ENCODE measurements at regions not wholly inside any gene's neighbourhood (a gene's known extent, or its start where the extent isn't known, plus 50 kb on each side); places are given as distances from the start of the nearest gene placed in this dataset.

DNA sequence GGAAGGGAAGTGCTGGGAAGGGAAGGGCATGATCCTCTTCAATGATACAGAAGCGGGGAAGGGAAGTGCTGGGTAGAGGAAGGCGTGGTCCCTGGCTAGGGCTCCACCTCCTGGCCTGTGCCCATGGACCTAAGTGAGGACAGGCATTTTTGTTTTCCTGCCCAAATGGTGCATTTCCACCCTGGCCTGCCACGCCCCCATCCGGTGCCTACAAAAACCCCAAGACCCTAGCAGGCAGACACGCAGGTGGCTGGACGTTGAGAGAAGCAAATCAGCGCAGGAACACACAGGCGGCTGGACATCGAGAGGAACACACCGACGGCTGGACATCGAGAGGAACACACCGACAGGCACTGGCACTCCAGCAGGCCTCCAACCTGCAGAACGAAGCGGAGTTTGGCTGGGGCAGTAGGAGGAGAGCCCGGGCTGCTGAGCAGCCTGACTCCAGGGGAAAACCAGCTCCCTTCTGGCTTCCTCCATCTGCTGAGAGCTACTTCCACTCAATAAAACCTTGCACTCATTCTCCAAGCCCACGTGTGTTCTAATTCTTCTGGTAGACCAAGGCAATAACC, 628.3 kb downstream of the BUD13 start:
- Mint-ChIP-seq H3K27ac (no peak overlapping the region), H3K9me3 (peaks cover 2% of the 10 kb centered on the region; the same call in 1 of the 3 replicates), H3K4me3 (no peak overlapping the region), H3K27me3 (ENCODE audit: insufficient read depth, low read depth, poor library complexity) (peaks cover 2% of the 10 kb centered on the region), H3K36me3 (ENCODE audit: low read depth) (no peaks in the 10 kb centered on the region), H3K4me1 (peaks cover 20% of the 10 kb centered on the region)
- Histone ChIP-seq H3K79me2 (replicated peaks; ENCODE audit: insufficient read depth) (no peaks in the 10 kb centered on the region), H2AFZ (no peak overlapping the region), H3K9me2 (ENCODE audit: insufficient read depth) (no peaks in the 10 kb centered on the region), H3K27me3 (ENCODE audit: insufficient read depth) (no peaks in the 10 kb centered on the region), H4K20me1 (replicated peaks; ENCODE audit: insufficient read depth) (no peaks in the 10 kb centered on the region), H3K36me3 (ENCODE audit: insufficient read depth) (no peaks in the 10 kb centered on the region), H3K4me3 (no peak overlapping the region), H3K27ac (ENCODE audit: low read depth) (no peak overlapping the region), H3K4me1 (ENCODE audit: insufficient read depth) (peaks cover 12% of the 10 kb centered on the region; the same call in 1 of the 2 replicates), H3F3A (replicated peaks; ENCODE audit: low read depth) (no peaks in the 10 kb centered on the region), H3K4me2 (no peak overlapping the region)
- ATAC-seq (peak; percentile 48), DNase-seq (ENCODE audit: low spot score) (peak; percentile 53)
- TF ChIP-seq STAT1 (IDR thresholded peaks at IDR 0.05; ENCODE audit: unreplicated experiment): no peak
- TF ChIP-seq, protein P1, sequence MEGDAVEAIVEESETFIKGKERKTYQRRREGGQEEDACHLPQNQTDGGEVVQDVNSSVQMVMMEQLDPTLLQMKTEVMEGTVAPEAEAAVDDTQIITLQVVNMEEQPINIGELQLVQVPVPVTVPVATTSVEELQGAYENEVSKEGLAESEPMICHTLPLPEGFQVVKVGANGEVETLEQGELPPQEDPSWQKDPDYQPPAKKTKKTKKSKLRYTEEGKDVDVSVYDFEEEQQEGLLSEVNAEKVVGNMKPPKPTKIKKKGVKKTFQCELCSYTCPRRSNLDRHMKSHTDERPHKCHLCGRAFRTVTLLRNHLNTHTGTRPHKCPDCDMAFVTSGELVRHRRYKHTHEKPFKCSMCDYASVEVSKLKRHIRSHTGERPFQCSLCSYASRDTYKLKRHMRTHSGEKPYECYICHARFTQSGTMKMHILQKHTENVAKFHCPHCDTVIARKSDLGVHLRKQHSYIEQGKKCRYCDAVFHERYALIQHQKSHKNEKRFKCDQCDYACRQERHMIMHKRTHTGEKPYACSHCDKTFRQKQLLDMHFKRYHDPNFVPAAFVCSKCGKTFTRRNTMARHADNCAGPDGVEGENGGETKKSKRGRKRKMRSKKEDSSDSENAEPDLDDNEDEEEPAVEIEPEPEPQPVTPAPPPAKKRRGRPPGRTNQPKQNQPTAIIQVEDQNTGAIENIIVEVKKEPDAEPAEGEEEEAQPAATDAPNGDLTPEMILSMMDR (conservative IDR thresholded peaks at IDR 0.05; ENCODE audit: low read depth in 2 of 2): peak in 1 of 2 experiments; percentile 61; a peak in 2 of 4 replicates

DNA sequence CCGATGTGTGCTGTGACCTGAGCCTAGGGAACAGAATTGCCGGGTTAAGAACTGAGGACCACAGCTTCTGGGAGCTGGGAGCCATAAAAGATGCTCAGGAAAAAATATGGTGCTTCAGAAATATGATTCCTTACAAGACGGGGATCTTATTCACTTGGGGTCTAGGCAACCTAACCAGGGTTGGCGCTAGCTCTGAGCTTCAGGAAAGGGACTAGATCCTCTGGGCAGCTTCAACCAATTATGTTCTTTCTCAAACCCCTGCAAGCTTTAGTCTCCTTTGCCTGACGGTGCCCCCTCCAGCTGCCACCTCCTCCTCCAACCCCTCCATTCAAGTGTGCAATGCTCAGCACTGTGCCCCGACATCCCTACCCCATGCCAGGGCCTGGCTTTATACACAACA, 634.1 kb upstream of the CADM1 start:
- peaks cover 18% of the 10 kb centered on the region for H3K4me1 ChIP-seq (ENCODE audit: insufficient read depth)
- Mint-ChIP-seq H3K36me3 (ENCODE audit: low read depth) (no peaks in the 10 kb centered on the region), H3K9me3 (no peaks in the 10 kb centered on the region), H3K4me3 (no peak overlapping the region), H3K27ac (no peak overlapping the region), H3K27me3 (ENCODE audit: insufficient read depth, low read depth, poor library complexity) (no peaks in the 10 kb centered on the region), H3K4me1 (peaks cover 9% of the 10 kb centered on the region)
- H2AFZ ChIP-seq: no peak overlapping the region
- H3F3A ChIP-seq (replicated peaks; ENCODE audit: low read depth): no peaks in the 10 kb centered on the region
- ATAC-seq (no peak), DNase-seq (ENCODE audit: low spot score) (no peak)
- H3K9me2 ChIP-seq (ENCODE audit: insufficient read depth): no peaks in the 10 kb centered on the region
- no peak overlapping the region for H3K27ac ChIP-seq (ENCODE audit: low read depth)
- no peaks in the 10 kb centered on the region for H3K27me3 ChIP-seq (ENCODE audit: insufficient read depth)
- H4K20me1 ChIP-seq (replicated peaks; ENCODE audit: insufficient read depth): no peaks in the 10 kb centered on the region
- no peaks in the 10 kb centered on the region for H3K79me2 ChIP-seq (replicated peaks; ENCODE audit: insufficient read depth)
- no peak overlapping the region for H3K4me2 ChIP-seq
- no peaks in the 10 kb centered on the region for H3K36me3 ChIP-seq (ENCODE audit: insufficient read depth)
- no peak overlapping the region for H3K4me3 ChIP-seq
- TF ChIP-seq, protein P2, sequence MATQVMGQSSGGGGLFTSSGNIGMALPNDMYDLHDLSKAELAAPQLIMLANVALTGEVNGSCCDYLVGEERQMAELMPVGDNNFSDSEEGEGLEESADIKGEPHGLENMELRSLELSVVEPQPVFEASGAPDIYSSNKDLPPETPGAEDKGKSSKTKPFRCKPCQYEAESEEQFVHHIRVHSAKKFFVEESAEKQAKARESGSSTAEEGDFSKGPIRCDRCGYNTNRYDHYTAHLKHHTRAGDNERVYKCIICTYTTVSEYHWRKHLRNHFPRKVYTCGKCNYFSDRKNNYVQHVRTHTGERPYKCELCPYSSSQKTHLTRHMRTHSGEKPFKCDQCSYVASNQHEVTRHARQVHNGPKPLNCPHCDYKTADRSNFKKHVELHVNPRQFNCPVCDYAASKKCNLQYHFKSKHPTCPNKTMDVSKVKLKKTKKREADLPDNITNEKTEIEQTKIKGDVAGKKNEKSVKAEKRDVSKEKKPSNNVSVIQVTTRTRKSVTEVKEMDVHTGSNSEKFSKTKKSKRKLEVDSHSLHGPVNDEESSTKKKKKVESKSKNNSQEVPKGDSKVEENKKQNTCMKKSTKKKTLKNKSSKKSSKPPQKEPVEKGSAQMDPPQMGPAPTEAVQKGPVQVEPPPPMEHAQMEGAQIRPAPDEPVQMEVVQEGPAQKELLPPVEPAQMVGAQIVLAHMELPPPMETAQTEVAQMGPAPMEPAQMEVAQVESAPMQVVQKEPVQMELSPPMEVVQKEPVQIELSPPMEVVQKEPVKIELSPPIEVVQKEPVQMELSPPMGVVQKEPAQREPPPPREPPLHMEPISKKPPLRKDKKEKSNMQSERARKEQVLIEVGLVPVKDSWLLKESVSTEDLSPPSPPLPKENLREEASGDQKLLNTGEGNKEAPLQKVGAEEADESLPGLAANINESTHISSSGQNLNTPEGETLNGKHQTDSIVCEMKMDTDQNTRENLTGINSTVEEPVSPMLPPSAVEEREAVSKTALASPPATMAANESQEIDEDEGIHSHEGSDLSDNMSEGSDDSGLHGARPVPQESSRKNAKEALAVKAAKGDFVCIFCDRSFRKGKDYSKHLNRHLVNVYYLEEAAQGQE (IDR thresholded peaks at IDR 0.05; ENCODE audit: unreplicated experiment): no peak
- TF ChIP-seq POLR2AphosphoS5 (IDR thresholded peaks at IDR 0.05; ENCODE audit: low read depth) (no peak), STAT1 (IDR thresholded peaks at IDR 0.05; ENCODE audit: unreplicated experiment) (no peak), ZNF114 (CRISPR knock-in tag; IDR thresholded peaks at IDR 0.05) (no peak), EZH2 (IDR thresholded peaks at IDR 0.05; ENCODE audit: low read depth, unreplicated experiment) (no peak), NANOG (IDR thresholded peaks at IDR 0.05; ENCODE audit: borderline replicate concordance) (no peak), JUNB (IDR thresholded peaks at IDR 0.05; ENCODE audit: unreplicated experiment) (no peak), EZH2phosphoT487 (IDR thresholded peaks at IDR 0.05; ENCODE audit: unreplicated experiment) (no peak), CREB1 (CRISPR knock-in tag; IDR thresholded peaks at IDR 0.05; ENCODE audit: low read depth) (no peak)
- TF ChIP-seq, protein P3, sequence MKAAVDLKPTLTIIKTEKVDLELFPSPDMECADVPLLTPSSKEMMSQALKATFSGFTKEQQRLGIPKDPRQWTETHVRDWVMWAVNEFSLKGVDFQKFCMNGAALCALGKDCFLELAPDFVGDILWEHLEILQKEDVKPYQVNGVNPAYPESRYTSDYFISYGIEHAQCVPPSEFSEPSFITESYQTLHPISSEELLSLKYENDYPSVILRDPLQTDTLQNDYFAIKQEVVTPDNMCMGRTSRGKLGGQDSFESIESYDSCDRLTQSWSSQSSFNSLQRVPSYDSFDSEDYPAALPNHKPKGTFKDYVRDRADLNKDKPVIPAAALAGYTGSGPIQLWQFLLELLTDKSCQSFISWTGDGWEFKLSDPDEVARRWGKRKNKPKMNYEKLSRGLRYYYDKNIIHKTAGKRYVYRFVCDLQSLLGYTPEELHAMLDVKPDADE (IDR thresholded peaks at IDR 0.05): no peak
- TF ChIP-seq, protein P1 (conservative IDR thresholded peaks at IDR 0.05; ENCODE audit: low read depth in 2 of 2): no peak
